ENCODE measurements at regions not wholly inside any gene's neighbourhood (a gene's known extent, or its start where the extent isn't known, plus 50 kb on each side); places are given as distances from the start of the nearest gene placed in this dataset.
A peak's percentile ranks its signal among the peaks of the same experiment; 100 is the strongest.

- 62% methylated on average over 3 of the region's 14 CpGs for WGBS (ENCODE audit: insufficient coverage)
- no peak overlapping the region for H3K27ac ChIP-seq (ENCODE audit: low read depth, low read length)
- no peaks in the 10 kb centered on the region for H3K4me1 ChIP-seq (ENCODE audit: control insufficient read depth, insufficient read depth, low read length)
- H3K9me3 ChIP-seq (ENCODE audit: control insufficient read depth, insufficient read depth, low read length): no peaks in the 10 kb centered on the region
- no peak overlapping the region for H3K4me3 ChIP-seq (ENCODE audit: low read depth, low read length)
- DNase-seq (ENCODE audit: low read depth in 4 of 6, low spot score in 6 of 6): no peak
- H3K27me3 ChIP-seq (ENCODE audit: control insufficient read depth, insufficient read depth, low read length): no peaks in the 10 kb centered on the region
- H3K36me3 ChIP-seq (ENCODE audit: control insufficient read depth, insufficient read depth, low read length): no peaks in the 10 kb centered on the region
These were observed 63.8 kb downstream of the SLITRK2 start for GRCh38 chrX:145881175-145881995.

GRCh38 chrX:145886469-145886868 is 68.8 kb downstream of the SLITRK2 start:
- Histone ChIP-seq H3K27me3 (ENCODE audit: control insufficient read depth, insufficient read depth, low read length) (no peaks in the 10 kb centered on the region), H3K9me3 (ENCODE audit: control insufficient read depth, insufficient read depth, low read length) (no peaks in the 10 kb centered on the region), H3K27ac (ENCODE audit: low read depth, low read length) (no peak overlapping the region), H3K36me3 (ENCODE audit: control insufficient read depth, insufficient read depth, low read length) (no peaks in the 10 kb centered on the region), H3K4me1 (ENCODE audit: control insufficient read depth, insufficient read depth, low read length) (no peaks in the 10 kb centered on the region), H3K4me3 (ENCODE audit: low read depth, low read length) (no peak overlapping the region)
- WGBS (ENCODE audit: insufficient coverage): no CpG with 5 or more reads among the region's 1 CpG
- no peak for DNase-seq (ENCODE audit: low read depth in 4 of 6, low spot score in 6 of 6)

- no peaks in the 10 kb centered on the region for H3K36me3 ChIP-seq (ENCODE audit: control insufficient read depth, insufficient read depth, low read length)
- DNase-seq (ENCODE audit: low read depth in 4 of 6, low spot score in 6 of 6): peak in 1 of 6 donors; percentile 1
- H3K27ac ChIP-seq (ENCODE audit: low read depth, low read length): no peak overlapping the region
- WGBS (ENCODE audit: insufficient coverage): no CpG with 5 or more reads among the region's 3 CpGs
- no peaks in the 10 kb centered on the region for H3K4me1 ChIP-seq (ENCODE audit: control insufficient read depth, insufficient read depth, low read length)
- no peaks in the 10 kb centered on the region for H3K9me3 ChIP-seq (ENCODE audit: control insufficient read depth, insufficient read depth, low read length)
- H3K4me3 ChIP-seq (ENCODE audit: low read depth, low read length): no peak overlapping the region
- no peaks in the 10 kb centered on the region for H3K27me3 ChIP-seq (ENCODE audit: control insufficient read depth, insufficient read depth, low read length)
These were observed 92.4 kb downstream of the SLITRK2 start for GRCh38 chrX:145910017-145910416.

GRCh38 chrX:145919400-145919799 is 101.8 kb downstream of the SLITRK2 start:
- DNase-seq (ENCODE audit: low read depth in 4 of 6, low spot score in 6 of 6): no peak
- H3K27ac ChIP-seq (ENCODE audit: low read depth, low read length): no peak overlapping the region

GRCh38 chrX:145923376-145923775 is 105.7 kb downstream of the SLITRK2 start:
- no peak overlapping the region for H3K4me3 ChIP-seq (ENCODE audit: low read depth, low read length)
- DNase-seq (ENCODE audit: low read depth in 4 of 6, low spot score in 6 of 6): no peak
- no peaks in the 10 kb centered on the region for H3K36me3 ChIP-seq (ENCODE audit: control insufficient read depth, insufficient read depth, low read length)
- no peak overlapping the region for H3K27ac ChIP-seq (ENCODE audit: low read depth, low read length)
- 85% methylated on average over 3 of the region's 4 CpGs for WGBS (ENCODE audit: insufficient coverage)
- no peaks in the 10 kb centered on the region for H3K9me3 ChIP-seq (ENCODE audit: control insufficient read depth, insufficient read depth, low read length)
- no peaks in the 10 kb centered on the region for H3K27me3 ChIP-seq (ENCODE audit: control insufficient read depth, insufficient read depth, low read length)
- no peaks in the 10 kb centered on the region for H3K4me1 ChIP-seq (ENCODE audit: control insufficient read depth, insufficient read depth, low read length)

More at GRCh38 chrX:145919400-145919799, 101.8 kb downstream of the SLITRK2 start:
- no peaks in the 10 kb centered on the region for H3K4me1 ChIP-seq (ENCODE audit: control insufficient read depth, insufficient read depth, low read length)
- H3K36me3 ChIP-seq (ENCODE audit: control insufficient read depth, insufficient read depth, low read length): no peaks in the 10 kb centered on the region
- no peaks in the 10 kb centered on the region for H3K27me3 ChIP-seq (ENCODE audit: control insufficient read depth, insufficient read depth, low read length)
- no peak overlapping the region for H3K4me3 ChIP-seq (ENCODE audit: low read depth, low read length)
- H3K9me3 ChIP-seq (ENCODE audit: control insufficient read depth, insufficient read depth, low read length): no peaks in the 10 kb centered on the region

- no peak for DNase-seq (ENCODE audit: low read depth in 4 of 6, low spot score in 6 of 6)
- Histone ChIP-seq H3K4me3 (ENCODE audit: low read depth, low read length) (no peak overlapping the region), H3K9me3 (ENCODE audit: control insufficient read depth, insufficient read depth, low read length) (no peaks in the 10 kb centered on the region), H3K27me3 (ENCODE audit: control insufficient read depth, insufficient read depth, low read length) (no peaks in the 10 kb centered on the region), H3K36me3 (ENCODE audit: control insufficient read depth, insufficient read depth, low read length) (no peaks in the 10 kb centered on the region), H3K27ac (ENCODE audit: low read depth, low read length) (no peak overlapping the region), H3K4me1 (ENCODE audit: control insufficient read depth, insufficient read depth, low read length) (no peaks in the 10 kb centered on the region)
- WGBS (ENCODE audit: insufficient coverage): no CpG with 5 or more reads among the region's 1 CpG
These were observed 119.1 kb downstream of the SLITRK2 start for GRCh38 chrX:145936769-145937168.

- Histone ChIP-seq H3K9me3 (ENCODE audit: control insufficient read depth, insufficient read depth, low read length) (no peaks in the 10 kb centered on the region), H3K4me3 (ENCODE audit: low read depth, low read length) (no peak overlapping the region), H3K4me1 (ENCODE audit: control insufficient read depth, insufficient read depth, low read length) (no peaks in the 10 kb centered on the region), H3K27me3 (ENCODE audit: control insufficient read depth, insufficient read depth, low read length) (no peaks in the 10 kb centered on the region), H3K27ac (ENCODE audit: low read depth, low read length) (no peak overlapping the region), H3K36me3 (ENCODE audit: control insufficient read depth, insufficient read depth, low read length) (no peaks in the 10 kb centered on the region)
- no CpG with 5 or more reads among the region's 3 CpGs for WGBS (ENCODE audit: insufficient coverage)
- no peak for DNase-seq (ENCODE audit: low read depth in 4 of 6, low spot score in 6 of 6)
These were observed 131.4 kb downstream of the SLITRK2 start for GRCh38 chrX:145949056-145949455.

- no peaks in the 10 kb centered on the region for H3K27me3 ChIP-seq (ENCODE audit: control insufficient read depth, insufficient read depth, low read length)
- DNase-seq (ENCODE audit: low read depth in 4 of 6, low spot score in 6 of 6): no peak
- H3K27ac ChIP-seq (ENCODE audit: low read depth, low read length): no peak overlapping the region
These were observed 136.0 kb downstream of the SLITRK2 start for GRCh38 chrX:145953628-145954027.

GRCh38 chrX:145990051-145990450 is 172.4 kb downstream of the SLITRK2 start:
- Histone ChIP-seq H3K4me3 (ENCODE audit: low read depth, low read length) (no peak overlapping the region), H3K4me1 (ENCODE audit: control insufficient read depth, insufficient read depth, low read length) (no peaks in the 10 kb centered on the region), H3K9me3 (ENCODE audit: control insufficient read depth, insufficient read depth, low read length) (no peaks in the 10 kb centered on the region), H3K36me3 (ENCODE audit: control insufficient read depth, insufficient read depth, low read length) (no peaks in the 10 kb centered on the region), H3K27me3 (ENCODE audit: control insufficient read depth, insufficient read depth, low read length) (no peaks in the 10 kb centered on the region), H3K27ac (ENCODE audit: low read depth, low read length) (no peak overlapping the region)
- no CpG with 5 or more reads among the region's 3 CpGs for WGBS (ENCODE audit: insufficient coverage)
- DNase-seq (ENCODE audit: low read depth in 4 of 6, low spot score in 6 of 6): peak in 1 of 6 donors; percentile 1

More at GRCh38 chrX:145953628-145954027, 136.0 kb downstream of the SLITRK2 start:
- Histone ChIP-seq H3K36me3 (ENCODE audit: control insufficient read depth, insufficient read depth, low read length) (no peaks in the 10 kb centered on the region), H3K9me3 (ENCODE audit: control insufficient read depth, insufficient read depth, low read length) (no peaks in the 10 kb centered on the region), H3K4me1 (ENCODE audit: control insufficient read depth, insufficient read depth, low read length) (no peaks in the 10 kb centered on the region), H3K4me3 (ENCODE audit: low read depth, low read length) (no peak overlapping the region)

- H3K27ac ChIP-seq (ENCODE audit: low read depth, low read length): no peak overlapping the region
- no peak for DNase-seq (ENCODE audit: low read depth in 4 of 6, low spot score in 6 of 6)
- H3K4me1 ChIP-seq (ENCODE audit: control insufficient read depth, insufficient read depth, low read length): no peaks in the 10 kb centered on the region
These were observed 189.0 kb downstream of the SLITRK2 start for GRCh38 chrX:146006637-146007036.

More at GRCh38 chrX:146006637-146007036, 189.0 kb downstream of the SLITRK2 start:
- Histone ChIP-seq H3K36me3 (ENCODE audit: control insufficient read depth, insufficient read depth, low read length) (no peaks in the 10 kb centered on the region), H3K4me3 (ENCODE audit: low read depth, low read length) (no peak overlapping the region), H3K9me3 (ENCODE audit: control insufficient read depth, insufficient read depth, low read length) (no peaks in the 10 kb centered on the region), H3K27me3 (ENCODE audit: control insufficient read depth, insufficient read depth, low read length) (no peaks in the 10 kb centered on the region)
- 100% methylated on average over 1 of the region's 3 CpGs for WGBS (ENCODE audit: insufficient coverage)

Data from spinal cord (tissue), 9 donors.